ENCODE measurements at regions not wholly inside any gene's neighbourhood (a gene's known extent, or its start where the extent isn't known, plus 50 kb on each side); places are given as distances from the start of the nearest gene placed in this dataset.

DNA sequence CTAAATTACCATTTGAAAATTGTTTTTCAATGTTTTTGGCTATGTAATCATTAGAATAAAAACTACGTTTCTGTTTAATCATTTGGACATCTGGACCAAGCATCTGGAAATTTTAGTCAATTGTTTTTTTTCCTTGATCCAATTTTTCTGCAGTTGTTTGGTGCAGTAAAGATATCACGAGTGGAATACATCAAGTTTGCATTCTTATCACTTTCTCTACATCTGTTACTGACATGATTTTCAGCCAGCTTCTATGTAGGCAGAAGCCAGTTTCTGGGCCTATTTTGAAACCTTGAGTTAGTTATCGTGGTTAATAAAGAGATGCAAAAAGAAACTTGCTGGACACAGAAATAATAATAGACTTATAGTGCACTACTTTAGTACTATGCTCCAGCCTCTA is 277.9 kb upstream of the ADAMTS5 start:
- Histone ChIP-seq H2AFZ (ENCODE audit: insufficient read depth, low read depth, low read length, poor library complexity, severe bottlenecking) (no peak overlapping the region), H3K36me3 (replicated peaks in 1 of 2; ENCODE audit: control extremely low read depth in 1 of 2, control insufficient read depth in 1 of 2, extremely low read depth in 1 of 2, insufficient read depth in 2 of 2, low read length in 1 of 2) (no peaks in the 10 kb centered on the region), H3K4me1 (ENCODE audit: control insufficient read depth in 2 of 2, insufficient read depth in 2 of 2, low read length in 2 of 2) (no peaks in the 10 kb centered on the region), H4K20me1 (ENCODE audit: control insufficient read depth, insufficient read depth, low read length, poor library complexity, severe bottlenecking) (no peaks in the 10 kb centered on the region), H3K4me2 (replicated peaks; ENCODE audit: low read depth, low read length, poor library complexity, severe bottlenecking) (no peak overlapping the region), H3K9ac (ENCODE audit: low read length) (no peak overlapping the region), H3K9me3 (ENCODE audit: control extremely low read depth in 1 of 3, control insufficient read depth in 2 of 3, insufficient read depth in 1 of 3, low read length in 2 of 3) (peaks cover 0 to 3% (median 0%) of the 10 kb centered on the region in 3 donors), H3K27me3 (replicated peaks in 1 of 4; ENCODE audit: control extremely low read depth in 1 of 4, control insufficient read depth in 3 of 4, insufficient read depth in 4 of 4, low read length in 3 of 4) (no peaks in the 10 kb centered on the region), H3K79me2 (ENCODE audit: control insufficient read depth, insufficient read depth, low read length) (no peaks in the 10 kb centered on the region), H3K27ac (ENCODE audit: low read length in 2 of 2) (no peak overlapping the region), H3K4me3 (ENCODE audit: control extremely low read depth in 1 of 5, extremely low read depth in 1 of 5, insufficient read depth in 1 of 5, low read depth in 2 of 5, low read length in 4 of 5) (no peak overlapping the region)
- no peak overlapping the region for H3K27ac Mint-ChIP-seq
- intact Hi-C loops (cut with micrococcal nuclease) = no loop called here
- no peaks in the 10 kb centered on the region for H3K27me3 Mint-ChIP-seq
- WGBS (ENCODE audit: insufficient coverage) = no CpG with 5 or more reads among the region's 3 CpGs
- no peak for DNase-seq
- ATAC-seq (ENCODE audit: low read depth) = no peak
- H3K4me3 Mint-ChIP-seq = no peak overlapping the region
- ChIA-PET POLR2A (no interaction called here), CTCF (no interaction called here)
- no peaks in the 10 kb centered on the region for H3K4me1 Mint-ChIP-seq
- peaks cover 11% of the 10 kb centered on the region for H3K9me3 Mint-ChIP-seq (ENCODE audit: insufficient read depth)
- TF ChIP-seq, protein P1, sequence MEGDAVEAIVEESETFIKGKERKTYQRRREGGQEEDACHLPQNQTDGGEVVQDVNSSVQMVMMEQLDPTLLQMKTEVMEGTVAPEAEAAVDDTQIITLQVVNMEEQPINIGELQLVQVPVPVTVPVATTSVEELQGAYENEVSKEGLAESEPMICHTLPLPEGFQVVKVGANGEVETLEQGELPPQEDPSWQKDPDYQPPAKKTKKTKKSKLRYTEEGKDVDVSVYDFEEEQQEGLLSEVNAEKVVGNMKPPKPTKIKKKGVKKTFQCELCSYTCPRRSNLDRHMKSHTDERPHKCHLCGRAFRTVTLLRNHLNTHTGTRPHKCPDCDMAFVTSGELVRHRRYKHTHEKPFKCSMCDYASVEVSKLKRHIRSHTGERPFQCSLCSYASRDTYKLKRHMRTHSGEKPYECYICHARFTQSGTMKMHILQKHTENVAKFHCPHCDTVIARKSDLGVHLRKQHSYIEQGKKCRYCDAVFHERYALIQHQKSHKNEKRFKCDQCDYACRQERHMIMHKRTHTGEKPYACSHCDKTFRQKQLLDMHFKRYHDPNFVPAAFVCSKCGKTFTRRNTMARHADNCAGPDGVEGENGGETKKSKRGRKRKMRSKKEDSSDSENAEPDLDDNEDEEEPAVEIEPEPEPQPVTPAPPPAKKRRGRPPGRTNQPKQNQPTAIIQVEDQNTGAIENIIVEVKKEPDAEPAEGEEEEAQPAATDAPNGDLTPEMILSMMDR (IDR thresholded peaks at IDR 0.05) = no peak
- TF ChIP-seq EZH2 (IDR thresholded peaks at IDR 0.05; ENCODE audit: borderline replicate concordance, insufficient read depth, low read depth, low read length, poor library complexity, severe bottlenecking) = no peak

DNA sequence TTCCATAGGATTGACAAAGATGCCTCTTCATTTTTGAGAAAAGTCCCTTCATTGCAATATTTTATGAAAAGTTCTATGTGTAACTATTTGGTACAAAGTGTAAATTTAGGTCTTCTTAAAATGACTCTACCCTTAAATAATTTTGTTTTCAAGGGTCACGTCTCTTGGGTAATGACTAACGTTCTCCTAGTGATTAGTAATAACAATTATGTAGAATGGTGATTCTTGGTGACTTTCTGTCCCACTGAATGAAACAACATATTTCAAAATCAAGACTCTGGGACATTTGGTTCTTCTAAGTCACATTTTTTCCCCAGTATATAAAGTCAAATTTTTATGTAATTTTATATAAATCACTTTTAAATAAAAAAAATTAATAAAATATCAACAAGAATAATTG is 277.5 kb upstream of the ADAMTS5 start:
- ChIA-PET POLR2A (no interaction called here), CTCF (no interaction called here)
- no peaks in the 10 kb centered on the region for H3K27me3 Mint-ChIP-seq
- H3K36me3 ChIP-seq (replicated peaks in 1 of 2; ENCODE audit: control extremely low read depth in 1 of 2, control insufficient read depth in 1 of 2, extremely low read depth in 1 of 2, insufficient read depth in 2 of 2, low read length in 1 of 2) = no peaks in the 10 kb centered on the region
- no peak overlapping the region for H3K9ac ChIP-seq (ENCODE audit: low read length)
- TF ChIP-seq, protein P1 (IDR thresholded peaks at IDR 0.05) = no peak
- no peak for TF ChIP-seq EZH2 (IDR thresholded peaks at IDR 0.05; ENCODE audit: borderline replicate concordance, insufficient read depth, low read depth, low read length, poor library complexity, severe bottlenecking)
- ATAC-seq (ENCODE audit: low read depth) (no peak), DNase-seq (no peak)
- H3K4me3 ChIP-seq (ENCODE audit: control extremely low read depth in 1 of 5, extremely low read depth in 1 of 5, insufficient read depth in 1 of 5, low read depth in 2 of 5, low read length in 4 of 5) = no peak overlapping the region
- H3K9me3 ChIP-seq (ENCODE audit: control extremely low read depth in 1 of 3, control insufficient read depth in 2 of 3, insufficient read depth in 1 of 3, low read length in 2 of 3) = peaks cover 0 to 3% (median 0%) of the 10 kb centered on the region in 3 donors
- no peaks in the 10 kb centered on the region for H3K27me3 ChIP-seq (replicated peaks in 1 of 4; ENCODE audit: control extremely low read depth in 1 of 4, control insufficient read depth in 3 of 4, insufficient read depth in 4 of 4, low read length in 3 of 4)
- H3K27ac Mint-ChIP-seq = no peak overlapping the region
- H3K9me3 Mint-ChIP-seq (ENCODE audit: insufficient read depth) = peaks cover 11% of the 10 kb centered on the region
- no peak overlapping the region for H2AFZ ChIP-seq (ENCODE audit: insufficient read depth, low read depth, low read length, poor library complexity, severe bottlenecking)
- no CpG with 5 or more reads among the region's 2 CpGs for WGBS (ENCODE audit: insufficient coverage)
- H3K4me3 Mint-ChIP-seq = no peak overlapping the region
- no peaks in the 10 kb centered on the region for H4K20me1 ChIP-seq (ENCODE audit: control insufficient read depth, insufficient read depth, low read length, poor library complexity, severe bottlenecking)
- H3K79me2 ChIP-seq (ENCODE audit: control insufficient read depth, insufficient read depth, low read length) = no peaks in the 10 kb centered on the region
- H3K4me1 Mint-ChIP-seq = no peaks in the 10 kb centered on the region
- no peak overlapping the region for H3K27ac ChIP-seq (ENCODE audit: low read length in 2 of 2)
- H3K4me1 ChIP-seq (ENCODE audit: control insufficient read depth in 2 of 2, insufficient read depth in 2 of 2, low read length in 2 of 2) = no peaks in the 10 kb centered on the region
- intact Hi-C loops (cut with micrococcal nuclease) = no loop called here
- no peak overlapping the region for H3K4me2 ChIP-seq (replicated peaks; ENCODE audit: low read depth, low read length, poor library complexity, severe bottlenecking)
